ENCODE measurements at regions not wholly inside any gene's neighbourhood (a gene's known extent, or its start where the extent isn't known, plus 50 kb on each side); places are given as distances from the start of the nearest gene placed in this dataset.
"Not testable (repeated sequence)": the region's sequence is repeated elsewhere in the genome, so short reads cannot be mapped to it uniquely, and the experiment has no call there.

GRCh38 chr6:73927421-73927820, 231.4 kb downstream of the CD109 start:
- H3K27me3 ChIP-seq, result no peaks in the 10 kb centered on the region
- no peak overlapping the region for H3K4me3 ChIP-seq
- H3K27ac ChIP-seq, result no peak overlapping the region
- no peak for TF ChIP-seq POLR2A (IDR thresholded peaks at IDR 0.05)
- TF ChIP-seq CTCF (IDR thresholded peaks at IDR 0.05), result no peak
- TF ChIP-seq POLR2AphosphoS5 (IDR thresholded peaks at IDR 0.05), result no peak
- peaks cover 19% of the 10 kb centered on the region in 2 donors for H3K9me3 ChIP-seq
- intact Hi-C loops (cut with DNase I; ENCODE audit: low total_unique reads), result no loop called here
- no peaks in the 10 kb centered on the region for H3K4me1 ChIP-seq
- no peaks in the 10 kb centered on the region for H3K36me3 ChIP-seq
- no peak for DNase-seq (ENCODE audit: low spot score in 2 of 2)

- not testable (repeated sequence) for H3K27ac ChIP-seq, H3K27me3 ChIP-seq
Observed at GRCh38 chr6:73925703-73926102, 229.7 kb downstream of the CD109 start.

GRCh38 chr6:73923905-73924485, 228.0 kb downstream of the CD109 start:
- Histone ChIP-seq H3K36me3 (no peaks in the 10 kb centered on the region), H3K9me3 (peaks cover 19% of the 10 kb centered on the region in 2 donors), H3K27me3 (no peaks in the 10 kb centered on the region), H3K4me3 (no peak overlapping the region), H3K27ac (no peak overlapping the region), H3K4me1 (no peaks in the 10 kb centered on the region)
- no peak for TF ChIP-seq POLR2AphosphoS5 (IDR thresholded peaks at IDR 0.05)
- no peak for TF ChIP-seq POLR2A (IDR thresholded peaks at IDR 0.05)
- no peak for TF ChIP-seq CTCF (IDR thresholded peaks at IDR 0.05)
- intact Hi-C loops (cut with DNase I; ENCODE audit: low total_unique reads), result no loop called here
- no peak for DNase-seq (ENCODE audit: low spot score in 2 of 2)

More at GRCh38 chr6:73925703-73926102, 229.7 kb downstream of the CD109 start:
- H3K4me1 ChIP-seq; H3K4me3 ChIP-seq; intact Hi-C loops (cut with DNase I; ENCODE audit: low total_unique reads); DNase-seq (ENCODE audit: low spot score in 2 of 2); H3K36me3 ChIP-seq: not testable (repeated sequence)
- H3K9me3 ChIP-seq, result peaks cover 19% of the 10 kb centered on the region in 2 donors

- Histone ChIP-seq H3K4me3 (no peak overlapping the region), H3K4me1 (no peaks in the 10 kb centered on the region), H3K27me3 (no peaks in the 10 kb centered on the region), H3K9me3 (peaks cover 20 to 39% of the 10 kb centered on the region in 2 donors), H3K27ac (no peak overlapping the region), H3K36me3 (no peaks in the 10 kb centered on the region)
- TF ChIP-seq POLR2A (IDR thresholded peaks at IDR 0.05) (no peak), POLR2AphosphoS5 (IDR thresholded peaks at IDR 0.05) (no peak), CTCF (IDR thresholded peaks at IDR 0.05) (no peak)
- intact Hi-C loops (cut with DNase I; ENCODE audit: low total_unique reads), result no loop called here
- no peak for DNase-seq (ENCODE audit: low spot score in 2 of 2)
Observed at GRCh38 chr6:73903155-73903554, 207.2 kb downstream of the CD109 start.

- DNase-seq (ENCODE audit: low spot score in 2 of 2), result no peak
- TF ChIP-seq POLR2AphosphoS5 (IDR thresholded peaks at IDR 0.05) (no peak), POLR2A (IDR thresholded peaks at IDR 0.05) (no peak), CTCF (IDR thresholded peaks at IDR 0.05) (no peak)
- H3K4me1 ChIP-seq, result no peaks in the 10 kb centered on the region
- no peak overlapping the region for H3K4me3 ChIP-seq
- H3K36me3 ChIP-seq, result no peaks in the 10 kb centered on the region
- no peak overlapping the region for H3K27ac ChIP-seq
- intact Hi-C loops (cut with DNase I; ENCODE audit: low total_unique reads), result no loop called here
- H3K9me3 ChIP-seq, result peaks cover 20 to 39% of the 10 kb centered on the region in 2 donors
- H3K27me3 ChIP-seq, result no peaks in the 10 kb centered on the region
Observed at GRCh38 chr6:73901986-73902385, 206.0 kb downstream of the CD109 start.

GRCh38 chr6:73901311-73901710, 205.3 kb downstream of the CD109 start:
- no peak for DNase-seq (ENCODE audit: low spot score in 2 of 2)
- no peak overlapping the region for H3K4me3 ChIP-seq
- H3K4me1 ChIP-seq, result no peaks in the 10 kb centered on the region
- peaks cover 20 to 39% of the 10 kb centered on the region in 2 donors for H3K9me3 ChIP-seq
- no peak for TF ChIP-seq POLR2A (IDR thresholded peaks at IDR 0.05)
- no peak for TF ChIP-seq POLR2AphosphoS5 (IDR thresholded peaks at IDR 0.05)
- TF ChIP-seq CTCF (IDR thresholded peaks at IDR 0.05), result no peak
- intact Hi-C loops (cut with DNase I; ENCODE audit: low total_unique reads), result no loop called here
- H3K27me3 ChIP-seq, result no peaks in the 10 kb centered on the region
- H3K36me3 ChIP-seq, result no peaks in the 10 kb centered on the region
- no peak overlapping the region for H3K27ac ChIP-seq

Data from breast epithelium (tissue), 4 donors.